K562 (cell line): ENCODE measurements at regions not wholly inside any gene's neighbourhood (a gene's known extent, or its start where the extent isn't known, plus 50 kb on each side); places are given as distances from the start of the nearest gene placed in this dataset.

Source experiments
- CEBPB ChIP-seq: fragments of 450-650 bp; IDR thresholded peaks from 2 replicates; pipeline ENCODE4 v1.6.1; 2016; ENCODE audit warnings: missing genetic modification characterization, missing compliant biosample characterization
- CEBPZ ChIP-seq: fragments of 150-350 bp; IDR thresholded peaks from 2 replicates; pipeline ENCODE4 v1.6.1; 2014; ENCODE audit warnings: low read depth, mild to moderate bottlenecking, low read length, borderline replicate concordance
- CTCF ChIP-seq, 3 experiments: IDR thresholded peaks in 2 of 3; conservative IDR thresholded peaks in 1 of 3; 2 replicates each; pipeline ENCODE4 v1.5.1; 2011 to 2012; ENCODE audit warnings: low read length in 3 of 3, mild to moderate bottlenecking in 3 of 3, control low read depth in 2 of 3, improper control_type of control experiment in 1 of 3, inconsistent platforms in 1 of 3, low read depth in 1 of 3, mixed read lengths in 1 of 3, moderate library complexity in 1 of 3; ENCODE audit not compliant: insufficient read depth in 2 of 3
- EP300 ChIP-seq: IDR thresholded peaks from 2 replicates; pipeline ENCODE4 v1.6.1; 2012; ENCODE audit warnings: low read length, improper control_type of control experiment
- HMG20A ChIP-seq: fragments of 450-650 bp; formaldehyde crosslinking; conservative IDR thresholded peaks from 2 replicates; pipeline ENCODE4 v1.4.0; 2020; ENCODE audit warnings: mild to moderate bottlenecking, mixed read lengths
- KAT2B ChIP-seq: IDR thresholded peaks from one replicate; pipeline ENCODE4 v1.6.1; 2012; ENCODE audit warnings: low read depth, mild to moderate bottlenecking, control low read depth, inconsistent platforms, low read length, moderate library complexity
- MAFF ChIP-seq: IDR thresholded peaks from 2 replicates; pipeline ENCODE4 v1.6.1; 2012; ENCODE audit warnings: low read length, improper control_type of control experiment
- NKRF ChIP-seq: fragments of 450-650 bp; IDR thresholded peaks from 2 replicates; pipeline ENCODE4 v1.6.1; 2016; ENCODE audit warnings: borderline replicate concordance
- RBM34 ChIP-seq: fragments of 200-400 bp; formaldehyde crosslinking; IDR thresholded peaks from 2 replicates; pipeline ENCODE4 v1.6.1; 2018; ENCODE audit warnings: low read length, borderline replicate concordance; ENCODE audit not compliant: insufficient read depth
- ZFX ChIP-seq: sonication (generic); formaldehyde crosslinking; IDR thresholded peaks from 2 replicates; pipeline ENCODE4 v1.8.0; 2022; ENCODE audit warnings: mild to moderate bottlenecking, missing genetic modification reagents, moderate library complexity
- ZNF140 ChIP-seq: fragments of 250-450 bp; sonication (Bioruptor Pico); IDR thresholded peaks from 2 replicates; pipeline ENCODE4 v1.8.0; 2021; ENCODE audit warnings: moderate library complexity, mild to moderate bottlenecking, inconsistent platforms
- ZNF217 ChIP-seq: sonication (generic); formaldehyde crosslinking; IDR thresholded peaks from 2 replicates; pipeline ENCODE4 v1.8.0; 2022; ENCODE audit warnings: mild to moderate bottlenecking, missing genetic modification reagents
- ZNF408 ChIP-seq: fragments of 250-450 bp; sonication (Bioruptor Pico); IDR thresholded peaks from 2 replicates; pipeline ENCODE4 v1.4.0; 2020; ENCODE audit warnings: low read depth, mild to moderate bottlenecking, moderate library complexity

GRCh38 chr17:55580596-55581133, 69.4 kb upstream of the SMIM36 start:
- no peak for TF ChIP-seq CTCF (IDR thresholded peaks at IDR 0.05 in 2 of 3, conservative IDR thresholded peaks at IDR 0.05 in 1 of 3; ENCODE audit: insufficient read depth in 2 of 3, low read depth in 1 of 3, low read length in 3 of 3)
- no peak for TF ChIP-seq ZFX (CRISPR knock-in tag)
- no peak for TF ChIP-seq CEBPB (tag)
- no peak for TF ChIP-seq ZNF217
- TF ChIP-seq CEBPZ, result no peak
- TF ChIP-seq HMG20A (CRISPR knock-in tag), result no peak
- no peak for TF ChIP-seq KAT2B
- no peak for TF ChIP-seq RBM34
- no peak for TF ChIP-seq MAFF
- no peak for TF ChIP-seq ZNF408 (CRISPR knock-in tag)
- no peak for TF ChIP-seq EP300
- no peak for TF ChIP-seq NKRF
- no peak for TF ChIP-seq ZNF140 (CRISPR knock-in tag)
